WTC11 (cell line): ENCODE measurements at regions not wholly inside any gene's neighbourhood (a gene's known extent, or its start where the extent isn't known, plus 50 kb on each side); places are given as distances from the start of the nearest gene placed in this dataset.

ENCODE experiments used
- ATAC-seq: fragments of 200-7000 bp; cut with Tn5 transposase; 2 replicates; pipeline ENCODE4 v1.10.0; 2021; ENCODE audit warnings: mild to moderate bottlenecking, moderate library complexity
- CTCF ChIA-PET: fragments of 300-600 bp; sonication (Branson Sonifier 250); formaldehyde crosslinking; loops from one replicate; lab custom pipeline; 2021; ENCODE audit warnings: antibody characterized with exemption; lab: Charles Lee
- POLR2A ChIA-PET: fragments of 350-600 bp; sonication (Branson Sonifier 250); formaldehyde crosslinking; loops from one replicate; lab custom pipeline; 2021; ENCODE audit warnings: antibody characterized with exemption; lab: Charles Lee
- DNase-seq: peaks from one replicate; pipeline ENCODE4 v3.0.0; 2021; ENCODE audit warnings: low spot score
- H3K27ac Mint-ChIP-seq: 2 replicates; pipeline ENCODE4 v1.8.0; 2021; ENCODE audit warnings: mixed read lengths
- H3K27me3 Mint-ChIP-seq: 2 replicates; pipeline ENCODE4 v1.8.0; 2021; ENCODE audit warnings: low read depth, mild to moderate bottlenecking, moderate library complexity, mixed read lengths
- H3K36me3 Mint-ChIP-seq: 2 replicates; pipeline ENCODE4 v1.8.0; 2021; ENCODE audit warnings: mixed read lengths
- H3K4me1 Mint-ChIP-seq: 2 replicates; pipeline ENCODE4 v1.8.0; 2022; ENCODE audit warnings: mixed read lengths
- H3K4me3 Mint-ChIP-seq: 2 replicates; pipeline ENCODE4 v1.8.0; 2021; ENCODE audit warnings: mild to moderate bottlenecking, moderate library complexity, mixed read lengths
- H3K9me3 Mint-ChIP-seq: 2 replicates; pipeline ENCODE4 v1.8.0; 2021; ENCODE audit warnings: mixed read lengths
- AFF4 ChIP-seq: sonication (generic); formaldehyde crosslinking; IDR thresholded peaks from 2 replicates; pipeline ENCODE4 v1.8.1; 2023; ENCODE audit warnings: mild to moderate bottlenecking, missing genetic modification reagents, borderline replicate concordance
- ATF1 ChIP-seq: sonication (generic); formaldehyde crosslinking; IDR thresholded peaks from 2 replicates; pipeline ENCODE4 v1.8.1; 2023; ENCODE audit warnings: mild to moderate bottlenecking, moderate library complexity, missing genetic modification reagents
- CREM ChIP-seq: sonication (generic); formaldehyde crosslinking; IDR thresholded peaks from 2 replicates; pipeline ENCODE4 v1.8.1; 2022; ENCODE audit warnings: mild to moderate bottlenecking, missing genetic modification reagents, moderate library complexity
- E2F5 ChIP-seq: sonication (generic); formaldehyde crosslinking; IDR thresholded peaks from 2 replicates; pipeline ENCODE4 v1.8.1; 2022; ENCODE audit warnings: mild to moderate bottlenecking, moderate library complexity, missing genetic modification reagents
- ERG ChIP-seq: fragments of 250-450 bp; sonication (Bioruptor Pico); IDR thresholded peaks from 2 replicates; pipeline ENCODE4 v1.8.0; 2021; ENCODE audit warnings: mild to moderate bottlenecking
- FOXK1 ChIP-seq: sonication (generic); formaldehyde crosslinking; IDR thresholded peaks from 2 replicates; pipeline ENCODE4 v1.8.0; 2022; ENCODE audit warnings: mild to moderate bottlenecking, moderate library complexity, missing genetic modification reagents
- HMGA2 ChIP-seq: fragments of 250-450 bp; sonication (Bioruptor Pico); IDR thresholded peaks from 2 replicates; pipeline ENCODE4 v1.4.0; 2021; ENCODE audit warnings: mild to moderate bottlenecking, moderate library complexity
- MLX ChIP-seq: sonication (generic); formaldehyde crosslinking; IDR thresholded peaks from 2 replicates; pipeline ENCODE4 v1.8.1; 2023; ENCODE audit warnings: mild to moderate bottlenecking, missing genetic modification reagents, moderate library complexity
- MXD4 ChIP-seq: fragments of 250-450 bp; sonication (Bioruptor Pico); IDR thresholded peaks from 2 replicates; pipeline ENCODE4 v1.8.0; 2021; ENCODE audit warnings: mild to moderate bottlenecking, moderate library complexity, borderline replicate concordance
- MYBL2 ChIP-seq: sonication (generic); formaldehyde crosslinking; IDR thresholded peaks from 2 replicates; pipeline ENCODE4 v1.8.1; 2023; ENCODE audit warnings: mild to moderate bottlenecking, moderate library complexity, missing genetic modification reagents
- NFYB ChIP-seq: sonication (generic); formaldehyde crosslinking; conservative IDR thresholded peaks from 2 replicates; pipeline ENCODE4 v1.8.0; 2022; ENCODE audit warnings: low read depth, missing genetic modification reagents
- OVOL2 ChIP-seq: fragments of 250-450 bp; sonication (Bioruptor Pico); IDR thresholded peaks from 2 replicates; pipeline ENCODE4 v1.9.0; 2021; ENCODE audit warnings: mild to moderate bottlenecking, borderline replicate concordance
- SMAD3 ChIP-seq: sonication (generic); formaldehyde crosslinking; IDR thresholded peaks from 2 replicates; pipeline ENCODE4 v1.8.0; 2022; ENCODE audit warnings: missing genetic modification reagents, mild to moderate bottlenecking, borderline replicate concordance
- ZNF121 ChIP-seq: sonication (generic); formaldehyde crosslinking; IDR thresholded peaks from 2 replicates; pipeline ENCODE4 v1.8.0; 2023; ENCODE audit warnings: missing genetic modification reagents
- ZNF138 ChIP-seq: sonication (generic); formaldehyde crosslinking; conservative IDR thresholded peaks from 2 replicates; pipeline ENCODE4 v1.8.1; 2022; ENCODE audit warnings: mild to moderate bottlenecking, moderate library complexity, missing genetic modification reagents
- ZNF281 ChIP-seq: sonication (generic); formaldehyde crosslinking; IDR thresholded peaks from 2 replicates; pipeline ENCODE4 v1.8.0; 2023; ENCODE audit warnings: mild to moderate bottlenecking, missing genetic modification reagents
- ZNF396 ChIP-seq: fragments of 250-450 bp; sonication (Bioruptor Pico); IDR thresholded peaks from 2 replicates; pipeline ENCODE4 v1.8.0; 2021; ENCODE audit warnings: mild to moderate bottlenecking, moderate library complexity, borderline replicate concordance
- ZNF423 ChIP-seq: fragments of 250-450 bp; sonication (Bioruptor Pico); IDR thresholded peaks from 2 replicates; pipeline ENCODE4 v2.1.2; 2022; ENCODE audit warnings: mild to moderate bottlenecking, moderate library complexity
- ZNF512 ChIP-seq: sonication (generic); formaldehyde crosslinking; IDR thresholded peaks from 2 replicates; pipeline ENCODE4 v1.8.1; 2022; ENCODE audit warnings: missing genetic modification reagents, borderline replicate concordance
- ZNF671 ChIP-seq: fragments of 250-450 bp; sonication (Bioruptor Pico); IDR thresholded peaks from 2 replicates; pipeline ENCODE4 v1.8.0; 2021; ENCODE audit warnings: mild to moderate bottlenecking

- no peak for TF ChIP-seq AFF4 (CRISPR knock-in tag)
Observed at GRCh38 chrX:7568597-7568996, 274.4 kb upstream of the VCX start (continued).

- Mint-ChIP-seq H3K27me3 (no peaks in the 10 kb centered on the region), H3K27ac (no peak overlapping the region), H3K4me1 (no peaks in the 10 kb centered on the region), H3K36me3 (no peaks in the 10 kb centered on the region), H3K4me3 (no peak overlapping the region), H3K9me3 (no peaks in the 10 kb centered on the region)
- ATAC-seq (no peak), DNase-seq (no peak)
- no peak for TF ChIP-seq ATF1 (CRISPR knock-in tag)
- TF ChIP-seq CREM (CRISPR knock-in tag): no peak
- TF ChIP-seq ZNF281 (CRISPR knock-in tag): no peak
- no peak for TF ChIP-seq ZNF423 (CRISPR knock-in tag)
- no peak for TF ChIP-seq OVOL2 (CRISPR knock-in tag)
- no peak for TF ChIP-seq E2F5 (CRISPR knock-in tag)
- TF ChIP-seq SMAD3 (CRISPR knock-in tag): no peak
- TF ChIP-seq ZNF512 (CRISPR knock-in tag): no peak
- TF ChIP-seq FOXK1 (CRISPR knock-in tag): no peak
- no peak for TF ChIP-seq MXD4
- TF ChIP-seq HMGA2 (CRISPR knock-in tag): no peak
- no peak for TF ChIP-seq MLX (CRISPR knock-in tag)
- TF ChIP-seq ZNF396 (CRISPR knock-in tag): no peak
- ChIA-PET CTCF (no interaction called here), POLR2A (no interaction called here)
Observed at GRCh38 chrX:7568130-7568529, 274.8 kb upstream of the VCX start.

- CTCF ChIA-PET: no interaction called here
- Mint-ChIP-seq H3K9me3 (peaks cover under 1% of the 10 kb centered on the region), H3K27me3 (peaks cover 3% of the 10 kb centered on the region; the same call in 1 of the 2 replicates), H3K27ac (no peak overlapping the region), H3K4me1 (no peaks in the 10 kb centered on the region), H3K36me3 (no peaks in the 10 kb centered on the region), H3K4me3 (no peak overlapping the region)
- DNase-seq (no peak), ATAC-seq (no peak)
- TF ChIP-seq ZNF138 (CRISPR knock-in tag): no peak
- no peak for TF ChIP-seq NFYB (CRISPR knock-in tag)
- no peak for TF ChIP-seq ZNF671 (CRISPR knock-in tag)
- TF ChIP-seq ZNF121 (CRISPR knock-in tag): no peak
- TF ChIP-seq ERG (CRISPR knock-in tag): no peak
- TF ChIP-seq MYBL2 (CRISPR knock-in tag): no peak
- POLR2A ChIA-PET: no interaction called here
Observed at GRCh38 chrX:7552760-7553159, 290.2 kb upstream of the VCX start.
